AG09309 (cell line): ENCODE measurements at regions not wholly inside any gene's neighbourhood (a gene's known extent, or its start where the extent isn't known, plus 50 kb on each side); places are given as distances from the start of the nearest gene placed in this dataset.

ENCODE experiments used
- DNase-seq: peaks from one replicate; pipeline ENCODE4 v3.0.0-alpha.2; 2010; ENCODE audit warnings: low read depth
- H3K4me3 ChIP-seq: 2 replicates; pipeline ENCODE4 v1.5.1; 2011; ENCODE audit warnings: mild to moderate bottlenecking, low read depth, low read length, moderate library complexity; ENCODE audit not compliant: control insufficient read depth
- CTCF ChIP-seq: IDR thresholded peaks from 2 replicates; pipeline ENCODE4 v1.5.1; 2011; ENCODE audit warnings: mild to moderate bottlenecking, low read depth, low read length, inconsistent platforms; ENCODE audit not compliant: insufficient read depth, control insufficient read depth; ENCODE audit errors: missing control alignments

GRCh38 chr15:47326410-47327333 is 390.6 kb upstream of the SEMA6D start:
- no peak overlapping the region for H3K4me3 ChIP-seq
- no peak for TF ChIP-seq CTCF
- no peak for DNase-seq

- no peak for TF ChIP-seq CTCF
- DNase-seq, result no peak
- no peak overlapping the region for H3K4me3 ChIP-seq
Measured at GRCh38 chr15:47331829-47332393, 385.4 kb upstream of the SEMA6D start.

GRCh38 chr15:47332481-47332880 is 384.8 kb upstream of the SEMA6D start:
- DNase-seq, result no peak
- H3K4me3 ChIP-seq, result no peak overlapping the region
- TF ChIP-seq CTCF, result no peak

- DNase-seq, result no peak
- no peak for TF ChIP-seq CTCF
- no peak overlapping the region for H3K4me3 ChIP-seq
Measured at GRCh38 chr15:47333734-47334133, 383.6 kb upstream of the SEMA6D start.

GRCh38 chr15:47334805-47335535 is 382.3 kb upstream of the SEMA6D start:
- TF ChIP-seq CTCF, result no peak
- no peak overlapping the region for H3K4me3 ChIP-seq
- DNase-seq, result no peak

- H3K4me3 ChIP-seq, result no peak overlapping the region
- no peak for DNase-seq
- no peak for TF ChIP-seq CTCF
Measured at GRCh38 chr15:47337106-47337505, 380.2 kb upstream of the SEMA6D start.
